GM19239 (cell line): ENCODE measurements at regions not wholly inside any gene's neighbourhood (a gene's known extent, or its start where the extent isn't known, plus 50 kb on each side); places are given as distances from the start of the nearest gene placed in this dataset.

ENCODE experiments used
- DNase-seq: peaks from one replicate; pipeline ENCODE4 v3.0.0; 2011; ENCODE audit warnings: low spot score; ENCODE audit not compliant: insufficient read length
- FAIRE-seq: peaks from 2 replicates; lab custom pipeline; 2011; peaks lifted over from hg19 to GRCh38; lab: Jason Lieb, UNC

DNA sequence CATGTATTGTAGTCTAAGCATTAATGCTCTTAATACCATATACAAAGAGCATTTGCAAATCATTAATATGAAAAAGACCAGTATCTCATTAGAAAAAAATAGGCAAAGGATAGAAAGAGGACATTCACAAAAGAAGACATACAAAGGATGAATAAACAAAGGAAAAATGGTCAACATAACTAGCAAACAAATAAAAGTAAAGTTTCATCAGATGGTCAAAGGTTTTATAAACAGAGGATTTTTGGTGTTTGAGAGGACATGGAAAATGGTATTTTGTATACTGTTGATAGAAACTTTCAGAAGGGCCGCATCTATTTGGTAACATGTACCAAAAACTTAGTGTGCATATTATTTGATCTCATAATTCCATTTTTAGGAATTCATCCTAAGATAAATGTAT is 414.8 kb downstream of the PIK3R1 start:
- no peak for DNase-seq
- FAIRE-seq = no peak

DNA sequence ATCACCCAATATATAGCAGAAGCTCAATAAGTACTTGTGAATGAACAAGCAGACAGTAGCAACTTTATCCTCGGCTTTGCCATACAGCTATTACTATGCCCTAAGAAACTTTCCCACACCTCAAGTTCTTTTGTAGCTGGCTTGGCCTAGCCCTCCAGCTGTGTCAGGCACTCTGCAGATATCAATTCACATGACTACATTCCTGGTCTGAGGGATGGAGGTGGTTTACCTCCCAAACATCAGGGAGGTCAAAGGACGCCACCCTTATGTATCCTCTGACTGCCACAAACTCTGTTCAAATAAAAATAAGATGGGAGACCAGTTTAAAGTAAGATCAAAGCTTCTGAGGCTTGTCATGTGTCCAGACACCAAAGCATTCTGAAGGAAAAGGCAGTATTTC is 416.3 kb downstream of the PIK3R1 start:
- FAIRE-seq = no peak

DNA sequence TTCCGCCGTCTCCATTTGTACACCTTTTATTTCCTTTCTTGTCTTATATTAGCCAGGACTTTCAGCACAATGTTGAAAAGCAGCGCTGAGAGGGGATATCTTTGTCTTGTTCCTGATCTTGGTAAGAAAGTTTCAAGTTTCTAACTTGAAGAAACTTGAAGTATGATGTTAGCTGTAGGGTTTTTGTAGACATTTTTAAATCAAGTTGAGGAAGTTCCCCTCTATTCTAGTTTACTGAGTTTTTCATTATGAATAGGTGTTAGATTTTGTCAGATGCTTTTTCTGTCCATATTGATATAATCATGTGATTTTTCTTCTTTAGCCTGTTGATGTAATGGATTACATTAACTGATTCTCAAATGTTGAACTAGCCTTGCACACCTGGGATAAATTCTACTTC is 425.7 kb downstream of the PIK3R1 start:
- DNase-seq = no peak
- FAIRE-seq = peak; percentile 44

More for the DNA sequence above, 416.3 kb downstream of the PIK3R1 start:
- DNase-seq = no peak

DNA sequence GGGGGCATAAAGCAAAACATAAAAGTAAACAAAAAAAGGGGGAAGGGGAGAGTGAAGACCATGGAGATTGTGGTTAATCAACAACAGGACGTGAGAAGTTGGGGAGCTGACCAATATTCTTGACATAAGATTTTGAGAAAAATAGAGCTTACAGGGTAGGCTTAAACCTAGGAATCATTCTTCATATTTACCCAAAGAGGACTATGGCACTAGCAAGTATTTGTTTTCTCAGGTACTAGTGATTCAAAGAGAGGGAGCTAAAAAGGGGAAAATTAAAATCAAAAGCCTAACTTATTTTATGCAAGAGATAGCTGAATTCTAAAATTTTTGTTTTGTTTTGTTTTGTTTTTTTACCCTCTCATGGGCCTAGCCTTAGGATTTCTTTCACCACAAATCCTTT is 427.5 kb downstream of the PIK3R1 start:
- FAIRE-seq = no peak

GRCh38 chr5:68644971-68645370 is 429.4 kb downstream of the PIK3R1 start:
- DNase-seq = peak; percentile 28
- peak; percentile 74 for FAIRE-seq

More for the DNA sequence above, 427.5 kb downstream of the PIK3R1 start:
- DNase-seq = no peak

- DNase-seq (no peak), FAIRE-seq (no peak)
Measured at GRCh38 chr5:68646144-68646543, 430.6 kb downstream of the PIK3R1 start.

GRCh38 chr5:68647743-68648142 is 432.2 kb downstream of the PIK3R1 start:
- DNase-seq (no peak), FAIRE-seq (no peak)

- DNase-seq = no peak
- no peak for FAIRE-seq
Measured at GRCh38 chr5:68648944-68649857, 433.6 kb downstream of the PIK3R1 start.

DNA sequence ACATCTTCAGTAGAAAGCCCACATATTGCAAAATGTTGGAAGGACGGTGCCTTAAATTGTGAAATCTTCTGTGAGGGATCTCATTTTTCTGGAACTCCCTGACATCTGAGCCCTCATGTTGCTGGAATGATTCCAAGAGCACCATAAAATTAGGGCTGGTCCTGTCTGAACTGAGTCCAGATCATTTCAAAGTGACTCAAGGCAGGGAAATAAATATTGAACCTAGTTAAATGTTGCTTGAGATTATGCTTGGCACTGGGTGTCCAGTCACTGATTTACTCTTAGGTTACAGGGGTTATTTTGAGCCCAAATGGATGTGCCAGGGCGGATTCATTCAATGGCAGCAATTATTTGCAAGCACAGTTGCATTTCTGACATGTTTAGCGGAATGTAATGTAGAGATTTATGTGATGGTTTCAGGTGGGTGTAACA is 437.0 kb downstream of the PIK3R1 start:
- no peak for DNase-seq

DNA sequence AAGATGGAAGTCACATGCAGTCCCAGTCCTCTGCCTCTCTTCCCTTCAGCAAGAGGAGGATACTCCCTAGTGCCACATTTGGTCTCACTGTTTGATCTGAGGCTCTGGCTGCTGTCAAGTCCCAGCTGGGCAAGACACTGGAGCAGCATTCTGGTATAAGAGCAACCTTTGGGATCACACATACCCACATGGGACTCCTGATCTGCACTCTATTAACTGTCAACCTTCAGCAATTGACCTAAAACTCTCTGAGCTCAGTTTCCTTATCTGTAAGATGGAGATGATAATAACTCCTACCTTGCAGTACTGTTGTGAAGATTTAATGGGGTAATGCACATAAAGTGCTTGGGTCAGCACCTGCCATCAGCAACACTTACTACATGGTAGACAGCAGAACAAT is 437.9 kb downstream of the PIK3R1 start:
- no peak for FAIRE-seq
- DNase-seq = no peak

More for the DNA sequence above, 437.0 kb downstream of the PIK3R1 start:
- FAIRE-seq = no peak

DNA sequence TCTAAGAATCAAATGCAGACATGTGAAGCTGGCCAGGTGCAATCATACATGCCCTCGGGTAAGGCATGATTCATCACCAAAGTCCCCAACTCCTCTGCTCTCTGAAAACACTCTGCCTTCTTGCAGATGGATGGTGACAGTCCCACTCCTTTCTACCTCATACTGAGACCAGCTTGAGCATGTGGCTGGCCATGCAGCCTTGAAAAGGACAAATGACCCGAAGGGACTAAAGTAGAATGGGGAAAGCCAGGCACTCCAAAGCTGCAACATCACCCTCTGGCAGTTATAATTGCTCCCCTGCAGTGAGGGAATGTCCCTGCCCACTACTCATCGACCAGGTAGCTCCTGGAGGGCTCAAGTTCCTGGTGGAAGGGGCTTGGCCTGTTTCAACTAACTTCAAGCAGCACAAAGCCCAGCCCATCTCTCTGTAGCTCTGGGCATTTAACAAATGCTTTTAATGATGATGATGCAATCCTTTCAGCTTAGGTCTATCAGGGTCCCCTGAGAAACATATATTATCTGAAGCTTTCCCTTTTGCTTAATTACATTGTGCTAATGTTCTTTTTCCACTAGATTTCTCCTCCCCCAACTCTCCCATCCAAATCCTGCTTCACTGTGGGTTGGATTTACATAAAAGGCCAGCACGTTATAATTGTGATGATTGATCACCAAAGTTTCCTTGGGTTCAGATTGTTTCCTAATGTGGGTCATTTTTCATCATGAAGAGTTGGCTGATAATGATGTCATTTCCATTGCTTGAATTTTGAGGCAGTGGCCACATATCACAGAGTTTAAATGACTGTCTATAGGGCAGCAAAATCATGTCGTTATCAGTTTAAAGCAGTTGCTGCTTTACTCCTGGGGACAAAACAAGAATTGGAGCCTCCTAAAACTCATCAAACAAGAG is 436.5 kb upstream of the SLC30A5 start:
- FAIRE-seq = no peak
- no peak for DNase-seq

- no peak for DNase-seq
- no peak for FAIRE-seq
Measured at GRCh38 chr5:68658810-68659372, 434.9 kb upstream of the SLC30A5 start.

- no peak for DNase-seq
- no peak for FAIRE-seq
Measured at GRCh38 chr5:68659881-68660280, 433.9 kb upstream of the SLC30A5 start.

DNA sequence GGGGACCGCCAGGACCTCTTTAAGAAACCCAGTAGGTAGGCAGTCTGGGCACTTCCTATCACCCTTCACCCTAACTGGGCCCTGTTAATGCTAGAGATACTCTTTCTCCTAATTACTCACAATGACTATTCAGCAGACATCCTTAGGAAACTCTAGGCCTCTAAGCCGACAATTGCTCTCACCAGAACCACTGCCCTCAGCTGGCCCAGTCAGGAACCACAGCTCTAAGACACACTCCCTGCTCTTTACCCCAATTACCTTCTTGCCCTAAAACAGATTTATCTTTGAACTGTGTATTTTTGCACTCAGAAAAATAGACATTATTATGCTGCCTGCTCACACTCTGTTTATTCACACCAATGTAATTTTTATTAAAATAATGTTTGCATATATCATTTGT is 432.6 kb upstream of the SLC30A5 start:
- DNase-seq (no peak), FAIRE-seq (peak; percentile 60)

DNA sequence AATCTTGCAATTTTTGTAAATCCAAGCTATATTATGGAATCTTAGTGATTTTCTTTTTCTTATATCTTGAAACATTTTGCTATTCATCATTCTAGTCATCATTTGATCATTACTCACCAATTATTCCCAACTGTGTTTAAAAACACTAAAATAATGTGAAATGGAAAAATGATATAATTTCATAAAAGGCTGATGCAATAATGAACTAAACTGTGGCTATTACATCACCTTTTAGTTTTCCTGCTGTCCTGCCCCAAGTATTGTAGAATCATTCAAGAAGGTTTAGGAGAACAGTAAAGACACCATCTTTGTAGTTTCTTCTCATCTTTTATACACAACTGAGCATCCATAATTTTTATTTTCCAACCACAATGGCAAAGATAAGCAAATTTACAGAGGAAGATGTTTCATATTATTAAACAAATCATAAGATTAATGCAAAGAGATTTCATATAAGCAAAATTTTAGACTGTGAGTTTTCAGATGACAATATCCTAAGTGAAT is 431.0 kb upstream of the SLC30A5 start:
- DNase-seq (no peak), FAIRE-seq (no peak)

DNA sequence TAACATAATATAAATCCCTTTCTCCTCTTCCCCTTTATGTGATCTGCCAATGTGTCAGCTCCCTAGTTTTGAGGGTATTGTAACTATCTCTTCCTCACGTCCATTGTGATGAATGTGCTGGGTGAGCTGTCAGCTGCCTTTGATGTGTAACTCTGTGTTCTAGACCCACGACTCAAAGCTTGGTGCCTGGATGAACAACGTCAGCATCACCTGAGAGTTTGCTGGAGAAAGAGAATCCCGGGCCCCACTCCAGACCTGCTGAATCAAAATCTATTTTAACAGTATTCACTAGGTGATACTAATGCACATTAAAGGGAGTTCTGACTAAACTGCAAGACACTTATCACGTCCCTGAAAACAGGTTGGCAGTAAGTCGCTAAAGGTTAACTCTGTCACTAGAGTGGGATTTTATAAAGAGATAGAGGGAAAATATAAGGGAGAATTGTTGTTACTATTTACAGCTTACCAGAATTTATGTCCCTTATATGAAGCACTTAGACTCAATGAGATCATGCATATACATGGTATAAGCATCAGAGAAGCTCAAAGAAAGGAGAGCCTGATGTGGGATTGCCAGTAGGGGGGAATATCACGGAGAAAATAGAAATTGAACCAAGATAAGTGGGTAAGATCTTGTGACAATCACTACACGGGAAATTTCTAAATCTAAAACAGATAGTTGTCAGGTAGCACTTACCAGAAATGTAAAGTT is 423.8 kb upstream of the SLC30A5 start:
- FAIRE-seq (no peak), DNase-seq (no peak)

DNA sequence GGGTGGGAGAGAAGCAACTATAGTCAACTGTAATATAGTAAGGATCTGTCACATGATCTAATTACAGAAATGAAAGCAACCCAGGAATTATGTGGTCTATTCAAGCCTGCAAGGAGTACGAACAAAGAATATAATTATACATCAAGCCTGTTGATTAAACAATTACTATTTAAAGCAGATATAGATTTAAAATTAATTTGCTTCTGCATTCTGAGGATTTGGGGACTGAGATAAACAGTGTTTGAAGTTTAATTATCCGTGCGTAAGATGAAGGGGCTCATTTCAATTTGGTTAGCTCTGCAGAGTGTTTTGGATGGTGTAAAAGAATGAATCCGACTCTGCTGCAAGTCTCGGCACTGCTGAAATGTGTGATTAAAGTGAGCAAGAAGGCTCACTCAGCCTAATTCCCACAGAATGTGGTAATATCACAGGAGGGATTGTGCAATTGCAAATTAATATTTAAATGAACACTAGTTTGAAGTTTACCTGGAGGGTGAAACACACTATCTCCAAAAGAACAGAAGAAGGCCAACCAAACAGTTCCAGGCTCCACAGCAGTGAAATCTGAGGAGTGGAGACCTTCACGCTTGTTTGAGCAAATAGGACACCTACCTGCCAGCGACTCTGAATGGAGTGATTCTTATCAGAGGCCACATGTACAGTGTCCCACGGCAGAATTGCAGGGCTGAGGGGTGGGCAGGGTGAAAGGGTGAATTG is 420.6 kb upstream of the SLC30A5 start:
- FAIRE-seq (no peak), DNase-seq (no peak)

DNA sequence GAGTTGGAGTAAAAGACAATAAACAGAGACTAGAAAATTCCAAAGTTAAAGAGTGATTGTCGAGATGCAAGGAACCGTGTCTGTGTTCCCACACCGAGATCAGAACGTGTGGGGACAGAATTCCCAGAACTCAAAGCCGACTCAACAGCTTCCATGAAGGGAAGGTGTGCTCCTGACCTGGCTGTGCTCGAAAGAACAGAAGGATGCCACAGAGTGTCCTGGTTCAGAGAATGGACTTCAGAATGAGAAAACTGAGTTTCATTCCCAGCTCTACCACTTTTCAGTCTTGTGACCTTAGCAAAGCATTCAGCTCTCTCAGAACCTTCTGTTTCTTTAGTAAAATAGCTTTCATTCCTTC is 420.0 kb upstream of the SLC30A5 start:
- FAIRE-seq (no peak), DNase-seq (no peak)

DNA sequence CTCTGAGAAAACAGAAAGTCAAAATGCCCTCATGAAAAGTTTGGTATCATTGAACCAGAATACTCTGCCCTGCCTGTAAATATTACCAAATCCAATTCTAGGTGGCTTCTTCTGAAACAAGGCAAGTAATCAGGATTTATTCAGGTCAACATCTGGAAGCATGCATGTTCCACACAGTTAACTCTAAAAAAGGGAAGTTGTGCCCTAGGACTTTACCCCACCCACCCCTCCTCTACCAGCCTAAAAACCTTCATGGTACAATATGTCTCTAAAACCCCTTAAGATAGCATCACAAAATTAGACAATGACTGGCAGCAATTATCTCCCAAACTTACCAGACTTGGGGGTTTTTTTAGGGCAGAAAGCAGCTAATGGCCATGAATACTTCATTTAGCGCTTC is 414.8 kb upstream of the SLC30A5 start:
- FAIRE-seq (no peak), DNase-seq (no peak)
